Fibroblast of lung (primary cell): ENCODE measurements at regions not wholly inside any gene's neighbourhood (a gene's known extent, or its start where the extent isn't known, plus 50 kb on each side); places are given as distances from the start of the nearest gene placed in this dataset.

ENCODE experiments used
- DNase-seq, 2 donors: peaks; one replicate each; pipeline versions ENCODE4 v3.0.0 to v3.0.0-alpha.2; 2010; ENCODE audit warnings: low read depth in 2 of 2
- H2AFZ ChIP-seq: 2 replicates; pipeline ENCODE4 v1.5.1; 2012; ENCODE audit warnings: low read length, control low read depth, inconsistent platforms
- H3K27ac ChIP-seq: 2 replicates; pipeline ENCODE4 v1.5.1; 2011; ENCODE audit warnings: low read length, control low read depth; ENCODE audit not compliant: insufficient read depth
- H3K27me3 ChIP-seq: 2 replicates; pipeline ENCODE4 v1.5.1; 2011; ENCODE audit warnings: mild to moderate bottlenecking, low read length; ENCODE audit not compliant: control insufficient read depth, insufficient read depth
- H3K36me3 ChIP-seq: 2 replicates; pipeline ENCODE4 v1.5.1; 2011; ENCODE audit warnings: low read length; ENCODE audit not compliant: control insufficient read depth, insufficient read depth
- H3K4me1 ChIP-seq: 2 replicates; pipeline ENCODE4 v1.5.1; 2011; ENCODE audit warnings: low read length; ENCODE audit not compliant: control insufficient read depth, insufficient read depth; ENCODE audit errors: extremely low read depth
- H3K4me2 ChIP-seq: 2 replicates; pipeline ENCODE4 v1.5.1; 2011; ENCODE audit warnings: low read length, control low read depth; ENCODE audit not compliant: insufficient read depth; ENCODE audit errors: extremely low read depth
- H3K4me3 ChIP-seq, 4 experiments: fragments of 200-600 bp in 1 of 4; sonication (generic) in 1 of 4; replicated peaks in 1 of 4; 2 replicates each; pipeline ENCODE4 v1.5.1; 2011 to 2016; ENCODE audit warnings: low read length in 4 of 4, low read depth in 3 of 4, mild to moderate bottlenecking in 3 of 4, control low read depth in 2 of 4, inconsistent platforms in 1 of 4, mixed read lengths in 1 of 4; ENCODE audit not compliant: insufficient read depth in 1 of 4; ENCODE audit errors: control extremely low read depth in 1 of 4
- H3K79me2 ChIP-seq: 2 replicates; pipeline ENCODE4 v1.5.1; 2012; ENCODE audit warnings: mild to moderate bottlenecking, low read length, inconsistent platforms; ENCODE audit not compliant: control insufficient read depth, insufficient read depth
- H3K9ac ChIP-seq: 2 replicates; pipeline ENCODE4 v1.5.1; 2011; ENCODE audit warnings: mild to moderate bottlenecking, low read length, control low read depth; ENCODE audit not compliant: insufficient read depth
- H3K9me3 ChIP-seq: 2 replicates; pipeline ENCODE4 v1.5.1; 2012; ENCODE audit warnings: low read depth, low read length; ENCODE audit not compliant: control insufficient read depth, insufficient read depth
- H4K20me1 ChIP-seq: 2 replicates; pipeline ENCODE4 v1.5.1; 2011; ENCODE audit warnings: low read length; ENCODE audit not compliant: control insufficient read depth, insufficient read depth; ENCODE audit errors: extremely low read depth
- CTCF ChIP-seq, 2 donors: IDR thresholded peaks in 1 of 2; conservative IDR thresholded peaks in 1 of 2; 1 replicate in 1 of 2; 2 replicates in 1 of 2; pipeline ENCODE4 v1.5.1; 2011 to 2012; ENCODE audit warnings: low read length in 2 of 2, control low read depth in 1 of 2, inconsistent platforms in 1 of 2, low read depth in 1 of 2, mild to moderate bottlenecking in 1 of 2
- EZH2 ChIP-seq: IDR thresholded peaks from 2 replicates; pipeline ENCODE4 v1.5.1; 2012; ENCODE audit warnings: low read length, control low read depth, mild to moderate bottlenecking; ENCODE audit errors: missing control alignments

GRCh38 chr10:56646329-56647111 lies 285.5 kb upstream of the ZWINT start:
- Histone ChIP-seq H4K20me1 (no peaks in the 10 kb centered on the region), H3K27ac (no peak overlapping the region), H3K4me2 (no peak overlapping the region), H3K27me3 (no peaks in the 10 kb centered on the region), H3K4me1 (no peaks in the 10 kb centered on the region), H3K36me3 (no peaks in the 10 kb centered on the region), H2AFZ (no peak overlapping the region), H3K9me3 (no peaks in the 10 kb centered on the region), H3K4me3 (no peak overlapping the region), H3K9ac (no peak overlapping the region), H3K79me2 (no peaks in the 10 kb centered on the region)
- DNase-seq: no peak
- TF ChIP-seq EZH2 (no peak), CTCF (conservative IDR thresholded peaks at IDR 0.05 in 1 of 2, IDR thresholded peaks at IDR 0.05 in 1 of 2; ENCODE audit: low read depth in 1 of 2, low read length in 2 of 2) (no peak)

- Histone ChIP-seq H3K27me3 (no peaks in the 10 kb centered on the region), H3K27ac (no peak overlapping the region), H3K4me1 (no peaks in the 10 kb centered on the region), H2AFZ (no peak overlapping the region), H3K4me3 (no peak overlapping the region), H3K9ac (no peak overlapping the region), H3K4me2 (no peak overlapping the region), H3K79me2 (no peaks in the 10 kb centered on the region), H4K20me1 (no peaks in the 10 kb centered on the region), H3K36me3 (no peaks in the 10 kb centered on the region), H3K9me3 (no peaks in the 10 kb centered on the region)
- no peak for DNase-seq
- TF ChIP-seq EZH2 (no peak), CTCF (conservative IDR thresholded peaks at IDR 0.05 in 1 of 2, IDR thresholded peaks at IDR 0.05 in 1 of 2; ENCODE audit: low read depth in 1 of 2, low read length in 2 of 2) (no peak)
Observed at GRCh38 chr10:56633876-56634452, 272.9 kb upstream of the ZWINT start.

- DNase-seq: no peak
- no peaks in the 10 kb centered on the region for H3K4me1 ChIP-seq
- H3K36me3 ChIP-seq: no peaks in the 10 kb centered on the region
- no peak overlapping the region for H3K27ac ChIP-seq
- no peak overlapping the region for H3K4me3 ChIP-seq
- H3K4me2 ChIP-seq: no peak overlapping the region
- H4K20me1 ChIP-seq: no peaks in the 10 kb centered on the region
- TF ChIP-seq EZH2: no peak
- TF ChIP-seq CTCF (conservative IDR thresholded peaks at IDR 0.05 in 1 of 2, IDR thresholded peaks at IDR 0.05 in 1 of 2; ENCODE audit: low read depth in 1 of 2, low read length in 2 of 2): no peak
- H3K79me2 ChIP-seq: no peaks in the 10 kb centered on the region
- no peaks in the 10 kb centered on the region for H3K9me3 ChIP-seq
- no peak overlapping the region for H3K9ac ChIP-seq
- H3K27me3 ChIP-seq: no peaks in the 10 kb centered on the region
- no peak overlapping the region for H2AFZ ChIP-seq
Observed at GRCh38 chr10:56632537-56632936, 271.5 kb upstream of the ZWINT start.
